PC-3 (cell line): ENCODE measurements at regions not wholly inside any gene's neighbourhood (a gene's known extent, or its start where the extent isn't known, plus 50 kb on each side); places are given as distances from the start of the nearest gene placed in this dataset.

Experiments
- EZH2 ChIP-seq: fragments of 300-600 bp; sonication (generic); IDR thresholded peaks from one replicate; pipeline ENCODE4 v1.6.1; 2017; ENCODE audit warnings: antibody characterized with exemption, mild to moderate bottlenecking, low read length; ENCODE audit not compliant: unreplicated experiment
- EZH2phosphoT487 ChIP-seq: fragments of 300-600 bp; sonication (generic); IDR thresholded peaks from 2 replicates; pipeline ENCODE4 v1.6.1; 2018; ENCODE audit warnings: mild to moderate bottlenecking, antibody characterized with exemption, low read length, borderline replicate concordance
- TF ChIP-seq, protein P1 (sequence below): fragments of 300-600 bp; sonication (generic); conservative IDR thresholded peaks from 2 replicates; pipeline ENCODE4 v1.5.1; 2017; ENCODE audit warnings: antibody characterized with exemption, low read depth, mild to moderate bottlenecking, low read length

DNA sequence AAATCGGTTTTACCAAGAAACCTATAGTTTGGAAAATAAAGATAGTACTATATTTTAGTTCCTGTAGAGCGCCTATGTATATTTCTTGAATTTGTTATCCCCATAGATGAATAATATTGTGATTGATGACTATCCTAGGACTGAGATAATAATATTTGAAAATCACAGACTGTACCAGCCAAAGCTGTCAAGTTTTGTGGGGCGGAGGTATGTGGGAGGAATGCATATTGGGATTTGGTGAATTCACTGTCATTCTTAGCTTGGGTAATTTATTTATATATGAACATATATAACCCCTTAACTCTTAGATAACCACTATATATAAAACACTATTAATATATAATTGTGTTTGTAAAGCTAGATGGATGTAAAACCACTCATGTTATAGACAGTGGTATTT is 205.5 kb upstream of the ARSJ start:
- TF ChIP-seq, protein P1, sequence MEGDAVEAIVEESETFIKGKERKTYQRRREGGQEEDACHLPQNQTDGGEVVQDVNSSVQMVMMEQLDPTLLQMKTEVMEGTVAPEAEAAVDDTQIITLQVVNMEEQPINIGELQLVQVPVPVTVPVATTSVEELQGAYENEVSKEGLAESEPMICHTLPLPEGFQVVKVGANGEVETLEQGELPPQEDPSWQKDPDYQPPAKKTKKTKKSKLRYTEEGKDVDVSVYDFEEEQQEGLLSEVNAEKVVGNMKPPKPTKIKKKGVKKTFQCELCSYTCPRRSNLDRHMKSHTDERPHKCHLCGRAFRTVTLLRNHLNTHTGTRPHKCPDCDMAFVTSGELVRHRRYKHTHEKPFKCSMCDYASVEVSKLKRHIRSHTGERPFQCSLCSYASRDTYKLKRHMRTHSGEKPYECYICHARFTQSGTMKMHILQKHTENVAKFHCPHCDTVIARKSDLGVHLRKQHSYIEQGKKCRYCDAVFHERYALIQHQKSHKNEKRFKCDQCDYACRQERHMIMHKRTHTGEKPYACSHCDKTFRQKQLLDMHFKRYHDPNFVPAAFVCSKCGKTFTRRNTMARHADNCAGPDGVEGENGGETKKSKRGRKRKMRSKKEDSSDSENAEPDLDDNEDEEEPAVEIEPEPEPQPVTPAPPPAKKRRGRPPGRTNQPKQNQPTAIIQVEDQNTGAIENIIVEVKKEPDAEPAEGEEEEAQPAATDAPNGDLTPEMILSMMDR, result no peak
- TF ChIP-seq EZH2, result no peak
- TF ChIP-seq EZH2phosphoT487, result no peak
